D721Med (cell line): ENCODE measurements at regions not wholly inside any gene's neighbourhood (a gene's known extent, or its start where the extent isn't known, plus 50 kb on each side); places are given as distances from the start of the nearest gene placed in this dataset.

Experiments used
- DNase-seq: peaks from one replicate; pipeline ENCODE4 v3.0.0; 2011; ENCODE audit warnings: low spot score; ENCODE audit not compliant: insufficient read length
- FAIRE-seq: peaks from 2 replicates; lab custom pipeline; 2011; peaks lifted over from hg19 to GRCh38; lab: Jason Lieb, UNC
- CTCF ChIP-seq: IDR thresholded peaks from 2 replicates; pipeline ENCODE4 v1.5.1; 2012; ENCODE audit warnings: mild to moderate bottlenecking, control low read depth; ENCODE audit not compliant: insufficient read depth; ENCODE audit errors: missing control alignments

GRCh38 chr1:215376544-215377264 lies 190.4 kb upstream of the KCTD3 start:
- no peak for FAIRE-seq
- DNase-seq = no peak
- TF ChIP-seq CTCF = no peak

GRCh38 chr1:215377746-215378145 lies 189.4 kb upstream of the KCTD3 start:
- peak; percentile 64 for FAIRE-seq
- no peak for DNase-seq

GRCh38 chr1:215380566-215380965 lies 186.5 kb upstream of the KCTD3 start:
- FAIRE-seq = no peak
- no peak for TF ChIP-seq CTCF
- DNase-seq = no peak

More at GRCh38 chr1:215377746-215378145, 189.4 kb upstream of the KCTD3 start:
- no peak for TF ChIP-seq CTCF

DNA sequence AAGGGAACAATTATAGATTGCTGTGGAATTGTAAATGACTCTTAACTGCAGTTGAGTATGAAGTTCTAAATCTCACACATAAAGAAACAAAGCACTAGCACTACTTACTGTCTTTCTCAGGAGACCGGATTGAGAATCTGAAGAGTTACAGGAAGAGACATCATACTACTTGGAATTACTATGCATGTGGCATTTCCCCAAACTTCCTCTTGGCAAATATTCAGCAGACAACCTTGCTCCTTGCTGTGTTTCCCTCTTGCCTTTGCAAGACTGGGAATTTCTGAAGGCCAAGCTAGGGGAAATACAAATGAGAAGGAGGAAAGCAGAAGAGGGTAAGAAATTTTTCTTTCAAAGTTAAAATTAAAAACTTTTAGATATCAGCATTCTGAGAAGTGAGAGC lies 173.6 kb upstream of the KCTD3 start:
- TF ChIP-seq CTCF = no peak
- DNase-seq (no peak), FAIRE-seq (no peak)

DNA sequence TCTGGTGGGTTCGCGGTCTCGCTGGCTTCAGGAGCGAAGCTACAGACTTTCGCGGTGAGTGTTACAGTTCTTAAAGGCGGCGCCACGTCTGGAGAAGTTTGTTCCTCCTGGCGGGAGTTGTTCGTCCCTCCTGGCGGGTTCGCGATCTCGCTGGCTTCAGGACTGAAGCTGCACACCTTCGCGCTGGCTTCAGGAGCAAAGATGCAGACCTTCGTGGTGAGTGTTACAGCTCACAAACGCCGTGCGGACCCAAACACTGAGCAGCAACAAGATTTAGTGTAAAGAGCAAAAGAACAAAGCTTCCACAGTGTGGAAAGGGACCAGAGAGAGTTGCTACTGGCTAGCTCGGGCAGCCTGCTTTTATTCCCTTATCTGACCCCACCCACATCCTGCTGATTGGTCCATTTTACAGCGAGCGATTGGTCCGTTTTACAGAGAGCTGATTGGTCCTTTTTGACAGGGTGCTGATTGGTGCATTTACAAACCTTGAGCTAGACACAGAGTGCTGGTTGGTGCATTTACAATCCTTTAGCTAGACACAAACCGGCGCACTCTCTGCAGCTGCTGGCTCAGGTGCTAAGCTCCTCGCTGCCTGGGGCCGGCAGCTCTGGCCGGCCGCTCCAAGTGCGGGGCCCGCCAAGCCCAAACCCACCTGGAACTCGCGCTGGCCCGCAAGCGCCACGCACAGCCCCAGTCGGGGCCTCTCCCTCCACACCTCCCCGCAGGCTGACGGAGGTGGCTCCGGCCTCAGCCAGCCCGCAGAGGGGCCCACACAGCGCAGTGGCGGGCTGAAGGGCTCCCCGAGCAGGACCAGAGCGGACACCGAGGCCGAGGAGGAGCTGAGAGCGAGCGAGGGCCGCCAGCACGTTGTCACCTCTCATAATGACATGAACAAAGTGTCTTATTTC lies 172.8 kb upstream of the KCTD3 start:
- no peak for FAIRE-seq
- TF ChIP-seq CTCF = no peak

GRCh38 chr1:215397106-215397505 lies 170.0 kb upstream of the KCTD3 start:
- TF ChIP-seq CTCF = no peak
- DNase-seq (no peak), FAIRE-seq (no peak)

More for the DNA sequence above, 172.8 kb upstream of the KCTD3 start:
- DNase-seq = no peak
